ENCODE measurements at regions not wholly inside any gene's neighbourhood (a gene's known extent, or its start where the extent isn't known, plus 50 kb on each side); places are given as distances from the start of the nearest gene placed in this dataset.

- no peak overlapping the region for H3K27ac ChIP-seq
- TF ChIP-seq POLR2AphosphoS5 (IDR thresholded peaks at IDR 0.05; ENCODE audit: borderline replicate concordance, low read depth, low read length) (no peak), EZH2 (IDR thresholded peaks at IDR 0.05) (no peak), FOXP2 (optimal IDR thresholded peaks at IDR 0.05; ENCODE audit: control extremely low read depth, extremely low read length, insufficient read depth) (no peak)
- no peaks in the 10 kb centered on the region; the same call in 1 of the 2 replicates for H3K9me3 ChIP-seq (ENCODE audit: low read depth, low read length)
- DNase-seq (ENCODE audit: low read depth, low spot score): no peak
- no peak overlapping the region for H3K4me3 ChIP-seq
- no peak overlapping the region for H3K9ac ChIP-seq (ENCODE audit: insufficient read length)
- H3K36me3 ChIP-seq (ENCODE audit: insufficient read depth, low read length): no peaks in the 10 kb centered on the region
Measured at GRCh38 chr1:90092441-90092840, 97.5 kb downstream of the ZNF326 start.
